ENCODE measurements at regions not wholly inside any gene's neighbourhood (a gene's known extent, or its start where the extent isn't known, plus 50 kb on each side); places are given as distances from the start of the nearest gene placed in this dataset.
A peak's percentile ranks its signal among the peaks of the same experiment; 100 is the strongest.

DNA sequence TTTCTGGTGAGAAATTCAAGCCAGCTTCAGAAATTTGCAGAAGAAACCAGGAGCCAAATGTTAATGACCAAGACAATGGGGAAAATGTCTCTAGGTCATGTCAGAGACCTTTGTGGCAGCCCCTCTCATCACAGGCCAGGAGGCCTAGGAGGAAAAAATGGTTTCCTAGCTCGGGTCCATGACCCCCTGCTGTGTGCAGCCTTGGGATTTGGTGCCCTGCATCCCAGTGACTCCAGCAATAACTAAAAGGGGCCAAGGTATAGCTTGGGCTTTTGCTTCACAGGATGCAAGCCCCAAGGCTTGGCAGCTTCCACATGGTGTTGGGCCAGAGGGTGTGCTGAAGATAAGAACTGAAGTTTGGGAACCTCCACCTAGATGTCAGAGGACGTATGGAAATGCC, 814.7 kb upstream of the SLIT2 start:
- DNase-seq (ENCODE audit: low spot score): no peak
- no peak for FAIRE-seq

DNA sequence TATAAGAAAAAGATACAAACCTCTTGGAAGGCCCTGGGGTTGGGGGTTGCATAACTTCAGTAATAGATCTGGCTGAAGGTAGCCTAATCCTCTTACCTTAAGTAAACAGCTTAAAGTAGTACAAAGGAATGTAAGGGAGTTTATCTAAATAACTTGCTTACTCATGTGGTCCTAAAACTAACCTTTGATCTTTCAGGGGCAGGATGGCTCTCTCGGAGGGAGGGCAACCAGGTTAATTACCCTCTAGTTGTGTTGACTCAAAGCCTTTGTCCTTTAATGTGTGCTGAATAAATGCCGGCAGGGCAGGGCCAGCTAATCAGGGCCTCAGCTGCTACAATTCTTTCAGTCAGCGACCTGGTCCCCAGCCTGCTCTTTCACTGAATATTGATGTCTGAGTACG, 822.0 kb upstream of the SLIT2 start:
- no peak for DNase-seq (ENCODE audit: low spot score)
- no peak for FAIRE-seq

DNA sequence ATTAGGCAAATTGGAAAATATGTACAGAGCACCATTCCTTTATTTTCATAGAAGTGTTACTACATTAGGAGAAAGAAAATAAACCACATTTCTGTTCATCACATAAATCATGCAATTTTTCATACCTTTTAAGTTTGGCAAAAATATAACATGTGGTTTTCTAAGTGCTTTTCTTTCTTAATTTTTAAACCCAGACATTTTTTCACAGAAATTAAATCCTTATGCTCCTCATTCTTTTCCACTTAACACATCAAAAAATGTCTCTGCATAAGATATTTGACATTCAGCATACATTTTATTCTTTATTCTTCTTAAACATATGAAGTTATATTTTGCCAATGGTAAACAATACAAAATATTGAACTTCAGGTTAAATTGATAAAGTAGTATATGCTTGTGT, 826.6 kb upstream of the SLIT2 start:
- no peak for FAIRE-seq
- DNase-seq (ENCODE audit: low spot score): no peak

DNA sequence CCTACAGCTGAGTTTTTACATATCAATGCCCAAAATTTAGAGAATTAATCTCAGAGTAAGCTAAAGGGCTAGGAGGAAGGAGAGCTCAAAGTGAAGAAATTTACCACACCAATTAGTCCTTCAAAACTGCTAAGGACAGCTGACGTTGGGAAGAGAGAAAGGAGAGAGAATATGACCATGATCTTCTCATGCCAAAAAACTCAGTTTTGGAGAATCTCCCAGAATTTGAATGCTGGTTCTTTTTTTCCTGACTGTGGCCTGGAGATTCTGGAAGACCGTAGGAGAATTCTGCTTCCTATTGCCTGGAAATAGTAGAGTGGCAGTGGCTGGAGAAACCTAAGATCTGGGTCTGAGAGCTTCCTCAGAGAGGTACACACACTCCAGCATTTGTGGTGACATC, 834.4 kb upstream of the SLIT2 start:
- no peak for FAIRE-seq
- no peak for DNase-seq (ENCODE audit: low spot score)

DNA sequence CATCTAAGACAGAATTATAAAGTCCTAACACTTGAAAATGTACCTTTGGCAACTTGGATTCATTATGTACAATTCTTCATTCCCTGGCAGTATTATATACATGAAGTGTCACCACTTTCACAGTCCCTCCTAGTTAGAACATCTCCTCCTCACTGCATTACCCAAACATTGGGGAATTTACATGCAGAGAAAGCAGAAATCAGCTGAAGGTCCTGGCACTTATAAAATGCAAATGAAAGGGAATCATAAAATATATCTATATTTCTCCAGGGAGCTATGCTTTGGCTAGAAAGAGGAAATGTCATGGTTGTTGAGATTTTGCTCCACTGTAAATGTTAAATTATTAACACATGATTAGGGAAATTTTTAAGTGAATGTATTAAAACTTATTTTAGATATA, 835.6 kb upstream of the SLIT2 start:
- FAIRE-seq: no peak
- DNase-seq (ENCODE audit: low spot score): no peak

DNA sequence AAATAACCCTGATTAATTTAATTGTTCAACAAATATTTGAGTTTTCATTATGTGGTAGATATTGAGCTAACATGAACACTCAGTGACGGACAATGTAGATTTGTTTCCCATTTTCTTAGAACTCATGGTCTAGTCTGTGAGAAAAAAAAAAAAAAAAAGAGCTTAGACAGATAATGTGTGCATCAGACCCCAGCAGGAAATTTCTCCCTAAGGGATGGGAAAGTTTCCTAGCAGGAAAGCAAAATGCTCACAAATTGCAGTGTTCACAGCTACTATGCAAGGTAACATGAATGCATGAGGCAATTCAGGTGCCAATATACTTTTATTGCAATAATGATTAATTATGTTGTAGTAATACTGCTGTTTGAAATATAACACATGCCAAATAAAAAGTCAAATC, 843.2 kb upstream of the SLIT2 start:
- DNase-seq (ENCODE audit: low spot score): no peak
- no peak for FAIRE-seq

DNA sequence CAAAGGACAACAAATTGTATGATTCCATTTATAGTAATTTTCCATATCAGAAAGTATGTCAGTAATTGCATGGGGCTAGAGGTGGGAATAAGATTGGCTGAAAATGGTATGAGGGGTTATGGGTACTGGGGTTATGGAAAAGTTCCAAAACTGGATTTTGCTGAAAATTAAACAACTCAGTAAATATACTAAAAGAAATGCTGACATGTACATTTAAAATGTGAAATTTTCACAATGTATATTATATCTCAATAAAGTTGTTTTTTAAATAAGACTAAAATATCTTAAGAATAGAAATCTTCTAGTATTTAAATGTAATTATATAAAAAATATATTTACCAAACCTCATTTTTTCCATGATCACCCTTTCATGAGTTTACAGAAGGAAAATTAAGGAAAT, 844.9 kb upstream of the SLIT2 start:
- peak; percentile 27 for FAIRE-seq

DNA sequence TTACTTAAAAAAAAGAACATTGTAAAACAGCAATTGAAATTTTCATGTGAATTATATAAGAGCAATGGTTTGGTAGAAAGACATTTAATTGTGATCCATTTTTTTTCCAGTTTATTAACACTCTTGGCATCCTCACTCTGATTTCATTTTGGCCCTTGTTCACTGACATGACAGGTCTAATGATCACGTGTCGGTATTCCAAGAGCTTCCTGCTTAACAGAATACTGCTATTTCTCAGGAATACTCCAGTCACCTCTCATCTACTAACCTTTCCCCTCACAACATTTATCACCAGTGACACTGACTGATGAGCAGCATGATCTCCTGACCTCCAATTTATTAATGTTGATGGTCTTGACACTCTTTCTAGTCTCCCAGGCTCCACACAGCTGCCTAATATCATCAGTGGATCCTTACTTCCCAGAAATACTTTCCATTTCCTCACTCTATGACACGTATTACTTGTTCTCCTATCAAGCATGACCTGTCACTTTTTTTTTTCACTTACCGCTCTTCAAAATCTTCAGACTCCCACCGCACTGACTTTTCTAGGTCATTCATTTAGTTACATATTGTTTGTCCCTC, 847.8 kb upstream of the SLIT2 start:
- FAIRE-seq (no peak), DNase-seq (ENCODE audit: low spot score) (no peak)

More for the DNA sequence above, 844.9 kb upstream of the SLIT2 start:
- no peak for DNase-seq (ENCODE audit: low spot score)

DNA sequence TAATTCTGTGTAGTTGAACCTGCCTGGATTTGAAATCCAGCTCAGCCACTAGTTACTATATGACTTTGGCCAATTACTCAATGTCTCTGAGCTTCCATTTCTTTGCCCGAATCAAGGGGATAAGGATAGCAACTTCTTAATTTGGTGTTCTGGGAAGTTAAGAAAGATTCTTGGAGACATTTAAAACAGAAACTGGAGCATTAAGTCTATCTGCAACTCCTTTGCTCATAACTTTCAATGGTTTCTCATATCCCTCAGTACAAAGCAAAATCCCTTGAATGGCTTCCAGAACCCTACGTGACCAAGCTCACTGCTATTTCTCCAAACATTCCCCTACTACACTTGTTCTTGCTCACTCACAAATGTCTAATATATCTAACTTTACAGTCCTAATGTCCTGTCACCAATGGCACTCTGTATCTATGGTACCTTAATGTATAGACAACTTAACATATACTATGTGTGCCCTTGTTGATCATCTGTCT, 849.1 kb upstream of the SLIT2 start:
- DNase-seq (ENCODE audit: low spot score) (no peak), FAIRE-seq (no peak)

DNA sequence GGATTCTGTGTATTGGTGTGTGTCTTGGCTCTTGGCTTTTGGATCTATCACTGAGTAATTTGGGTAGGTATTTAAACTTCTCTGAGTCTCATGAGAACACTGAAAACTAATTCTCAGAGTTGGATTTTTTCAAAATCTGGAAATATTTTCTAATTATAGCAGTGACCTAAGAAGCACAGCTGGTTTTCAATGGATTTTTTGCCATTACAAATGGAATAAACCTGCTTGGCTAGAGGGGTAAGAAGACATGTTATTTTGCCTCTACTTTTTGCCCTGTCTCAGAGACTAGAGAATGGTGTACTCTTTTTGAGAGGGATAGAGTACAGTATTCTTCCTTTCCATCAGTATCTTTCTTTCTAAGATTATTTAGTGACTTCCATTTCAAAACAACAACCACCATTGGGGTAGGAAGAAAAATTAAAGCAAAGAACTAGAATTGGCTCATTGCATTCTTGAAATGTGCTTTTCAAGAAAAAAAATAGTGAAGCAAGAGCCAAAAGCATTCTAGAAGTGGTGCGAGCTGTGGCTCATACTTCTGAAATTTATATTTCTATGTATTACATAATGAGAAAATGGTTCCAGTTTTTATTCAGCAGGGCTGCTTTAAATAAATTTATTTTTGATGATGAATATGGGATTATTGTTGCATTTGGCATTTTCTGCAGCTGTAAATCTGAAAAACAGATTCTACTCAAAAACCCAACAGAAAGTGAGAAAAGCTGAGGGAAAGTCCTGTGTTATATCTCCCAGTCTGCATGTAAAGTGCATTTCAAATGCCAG, 850.2 kb upstream of the SLIT2 start:
- no peak for DNase-seq (ENCODE audit: low spot score)
- FAIRE-seq: no peak

DNA sequence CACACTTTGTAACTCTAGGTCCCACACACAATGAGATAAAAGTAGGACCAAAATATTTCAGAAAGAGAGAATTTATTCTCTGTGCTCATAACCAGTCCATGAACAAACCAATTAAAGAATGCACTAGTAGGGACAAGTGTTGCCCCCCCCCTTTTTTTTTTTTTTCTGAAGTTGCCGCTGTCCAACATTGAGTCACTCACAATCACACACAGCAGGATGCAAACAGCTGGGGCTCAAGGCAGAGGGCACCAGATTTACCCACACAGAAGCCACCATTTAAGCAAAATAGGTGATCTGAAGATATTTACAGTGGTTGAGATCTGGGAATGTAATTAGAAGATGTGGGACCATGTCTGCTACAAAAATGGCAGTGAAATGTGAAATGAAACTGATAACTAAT, 850.9 kb upstream of the SLIT2 start:
- DNase-seq (ENCODE audit: low spot score) (no peak), FAIRE-seq (no peak)

DNA sequence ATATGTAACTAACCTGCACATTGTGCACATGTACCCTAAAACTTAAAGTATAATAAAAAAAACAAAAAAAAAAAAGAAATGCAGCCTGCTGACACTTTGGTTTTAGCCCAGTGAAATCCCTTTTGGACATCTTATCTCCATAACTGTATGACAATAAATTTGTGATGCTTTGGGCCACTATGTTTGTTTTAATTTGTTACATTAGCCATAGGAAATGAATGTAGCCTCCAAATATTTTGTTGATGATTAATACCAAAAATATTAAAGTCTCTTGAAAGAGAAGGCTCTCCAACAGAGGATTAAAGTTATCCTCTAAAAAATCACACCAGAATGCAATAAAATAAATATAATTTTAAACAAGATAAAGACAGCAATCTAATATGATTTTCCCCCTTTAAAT, 852.7 kb upstream of the SLIT2 start:
- no peak for FAIRE-seq
- DNase-seq (ENCODE audit: low spot score): no peak

DNA sequence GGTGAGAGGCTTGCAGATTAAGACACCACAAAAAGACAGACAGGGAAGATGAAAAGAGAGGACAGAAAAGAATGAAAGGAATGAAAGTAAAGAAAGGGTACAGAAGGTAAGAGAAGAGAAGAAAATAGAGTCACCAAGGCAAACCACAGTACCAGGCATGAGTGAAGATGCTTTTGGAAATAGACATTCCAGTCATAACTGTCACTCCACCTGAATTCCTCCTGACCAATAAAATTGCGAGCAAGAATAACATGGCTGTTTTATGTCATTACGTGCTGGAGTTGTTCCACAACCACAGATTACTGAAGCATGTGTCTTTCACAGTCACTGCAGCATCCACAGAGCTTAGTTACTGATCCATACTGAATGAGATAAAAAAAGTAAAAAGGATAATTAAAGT, 864.9 kb upstream of the SLIT2 start:
- peak; percentile 88 for FAIRE-seq
- peak; percentile 69 for DNase-seq (ENCODE audit: low spot score)

DNA sequence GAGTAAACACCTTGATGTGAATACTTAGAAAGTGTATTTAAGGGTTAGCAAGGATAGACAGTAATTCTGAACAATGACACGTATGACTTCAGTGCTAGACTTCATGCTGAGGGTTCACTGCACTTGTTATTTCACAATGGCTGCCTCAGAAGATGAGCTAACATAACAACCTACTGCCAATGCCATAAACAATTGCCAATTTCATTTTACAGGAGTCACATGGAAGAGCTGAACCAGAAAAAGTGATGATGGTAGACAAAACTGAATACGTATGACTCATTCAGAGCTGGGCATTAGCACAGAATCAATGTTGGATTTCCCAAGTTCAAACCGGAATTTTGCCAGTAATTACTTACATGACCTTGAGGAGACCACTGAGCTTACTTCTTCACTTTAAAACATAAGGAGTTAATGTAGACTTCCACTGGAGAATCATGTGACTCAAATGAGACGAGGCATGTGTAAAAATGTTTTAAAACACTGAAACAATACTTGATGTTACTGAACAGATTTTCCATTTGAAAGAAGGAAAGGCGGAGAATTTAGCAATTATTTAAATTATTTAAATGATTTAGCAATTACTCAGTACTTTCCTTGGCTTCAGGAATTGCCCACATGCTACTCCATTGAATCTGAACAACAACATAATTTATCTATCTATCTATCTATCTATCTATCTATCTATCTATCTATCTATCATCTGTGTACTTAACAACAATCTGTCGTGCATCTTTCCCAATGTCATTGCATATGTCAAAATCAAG, 868.5 kb upstream of the SLIT2 start:
- peak; percentile 79 for FAIRE-seq
- peak; percentile 78 for DNase-seq (ENCODE audit: low spot score)

DNA sequence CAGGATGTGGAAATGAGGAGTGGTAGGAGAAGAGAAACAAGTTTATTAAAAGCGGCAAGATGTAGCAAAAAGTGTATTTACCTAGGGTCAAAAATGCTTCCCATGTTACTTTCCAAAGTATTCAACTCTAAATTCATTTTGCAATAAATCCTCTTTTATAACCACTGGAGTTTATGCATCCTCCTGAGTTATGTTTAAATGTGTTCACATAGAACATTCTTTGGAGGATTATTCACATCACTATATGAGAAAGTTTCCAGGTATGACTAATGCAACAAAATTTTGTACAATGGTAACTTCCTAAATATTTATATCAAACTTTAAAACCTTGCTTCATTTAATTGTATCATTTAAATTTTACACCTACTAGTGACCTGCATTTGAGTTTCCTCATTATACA, 870.6 kb upstream of the SLIT2 start:
- DNase-seq (ENCODE audit: low spot score) (peak; percentile 35), FAIRE-seq (peak; percentile 51)

DNA sequence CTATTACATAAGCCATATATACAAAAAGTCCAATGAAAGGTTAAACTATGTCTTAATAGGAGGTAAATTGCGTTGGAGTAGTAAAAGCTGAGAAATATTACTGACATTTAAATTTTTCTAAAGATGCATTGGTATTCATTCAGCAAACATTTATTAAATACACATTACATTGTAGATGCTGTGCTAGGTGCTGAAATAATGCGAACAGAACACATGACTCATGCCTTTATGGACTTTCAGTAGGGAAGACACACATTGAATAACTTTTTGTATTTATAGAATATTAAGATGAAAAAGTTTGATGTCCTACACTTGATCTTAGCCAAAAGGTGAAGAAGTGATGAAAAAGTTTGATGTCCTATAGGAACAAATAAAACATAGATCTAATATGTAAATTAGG, 871.1 kb upstream of the SLIT2 start:
- FAIRE-seq: no peak
- no peak for DNase-seq (ENCODE audit: low spot score)

DNA sequence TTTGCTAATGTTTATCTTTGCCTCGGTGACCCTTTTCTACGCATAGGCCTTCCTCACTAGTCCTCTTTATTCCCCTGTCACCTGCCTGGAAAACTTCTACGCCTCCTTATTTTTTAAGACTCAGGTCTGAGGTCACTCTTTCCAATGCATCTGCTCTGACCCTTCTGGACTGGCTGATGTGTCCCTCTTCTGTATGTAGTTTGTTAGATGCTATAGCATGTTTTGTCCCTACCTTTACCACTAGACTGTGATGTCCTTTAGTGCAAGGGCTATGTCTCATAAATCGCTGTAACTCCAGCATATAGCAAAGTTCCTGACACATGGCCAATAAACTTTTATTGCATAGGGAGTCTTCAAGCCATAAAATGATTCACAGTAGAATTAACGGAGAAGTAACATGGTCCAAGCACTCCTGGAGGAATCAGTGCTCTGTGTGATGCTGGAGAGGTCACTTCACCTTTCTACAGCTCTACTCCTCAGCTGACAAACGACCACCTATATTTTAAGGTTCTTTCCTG, 872.5 kb upstream of the SLIT2 start:
- DNase-seq (ENCODE audit: low spot score): no peak
- no peak for FAIRE-seq

DNA sequence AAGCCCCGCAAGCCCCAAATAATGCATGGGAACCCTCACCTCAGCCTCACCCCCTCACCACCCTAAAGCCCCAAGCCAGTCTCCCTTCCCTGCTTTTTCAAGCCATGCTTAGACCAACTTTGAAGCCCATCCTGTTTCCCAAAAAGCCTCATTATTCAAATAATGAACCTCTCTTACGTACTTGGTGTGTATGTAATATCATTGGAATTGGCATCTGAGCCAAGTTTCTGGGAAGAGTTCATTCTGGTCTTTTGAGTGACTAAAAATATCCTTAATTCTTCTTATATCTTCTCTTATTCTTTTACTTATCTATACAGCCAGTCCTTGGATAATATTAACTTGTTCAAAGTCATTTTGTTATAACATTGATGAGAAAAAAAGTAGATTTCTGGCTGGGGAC, 875.8 kb upstream of the SLIT2 start:
- no peak for FAIRE-seq
- DNase-seq (ENCODE audit: low spot score): no peak

DNA sequence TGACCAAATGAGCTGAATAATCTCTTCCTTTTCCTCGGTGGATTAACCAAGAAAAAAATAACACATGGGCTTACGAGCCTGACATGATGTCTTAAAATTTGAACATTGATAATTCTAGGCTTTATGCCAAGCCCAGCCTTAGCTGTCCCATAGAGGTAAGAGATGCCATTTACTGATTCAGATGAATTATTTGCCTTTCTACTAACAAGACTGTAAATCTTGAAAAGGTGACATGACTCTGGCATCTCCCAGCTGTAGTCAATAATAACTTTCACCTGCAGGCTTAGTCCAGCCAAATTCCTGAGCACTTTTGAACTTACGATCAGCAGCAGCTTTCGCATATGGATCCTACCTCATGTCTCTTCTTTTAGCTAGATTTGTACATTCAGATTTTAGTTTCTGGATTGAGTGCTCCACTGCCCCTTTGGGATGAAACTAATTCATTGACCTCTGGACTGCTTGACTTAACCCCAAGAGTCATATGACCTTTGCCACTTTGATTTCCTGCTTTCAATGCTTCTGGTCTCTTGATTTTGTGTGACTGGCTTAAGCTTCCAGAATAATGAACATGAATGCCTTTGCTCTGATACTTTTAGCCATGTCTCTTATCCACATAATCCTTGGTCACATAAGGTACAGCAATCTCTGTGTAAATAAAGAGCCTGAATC, 876.4 kb upstream of the SLIT2 start:
- FAIRE-seq: no peak
- no peak for DNase-seq (ENCODE audit: low spot score)

DNA sequence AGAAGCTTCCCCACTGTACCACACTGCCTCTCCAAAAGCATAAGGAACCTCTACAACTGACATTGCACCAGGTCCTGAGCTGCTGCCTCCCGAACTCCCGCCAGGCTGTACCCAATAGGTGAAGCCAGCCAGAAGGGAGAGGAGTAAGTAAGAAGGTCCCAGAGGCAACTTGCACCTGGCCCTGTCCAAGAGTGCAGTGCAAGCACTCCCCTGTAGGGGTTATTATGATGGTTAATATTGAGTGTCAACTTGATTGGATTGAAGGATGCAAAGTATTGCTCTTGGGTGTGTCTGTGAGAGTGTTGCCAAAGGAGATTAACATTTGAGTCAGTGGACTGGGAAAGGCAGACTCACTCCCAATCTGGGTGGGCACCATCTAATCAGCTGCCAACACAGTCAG, 879.3 kb upstream of the SLIT2 start:
- DNase-seq (ENCODE audit: low spot score) (no peak), FAIRE-seq (no peak)

DNA sequence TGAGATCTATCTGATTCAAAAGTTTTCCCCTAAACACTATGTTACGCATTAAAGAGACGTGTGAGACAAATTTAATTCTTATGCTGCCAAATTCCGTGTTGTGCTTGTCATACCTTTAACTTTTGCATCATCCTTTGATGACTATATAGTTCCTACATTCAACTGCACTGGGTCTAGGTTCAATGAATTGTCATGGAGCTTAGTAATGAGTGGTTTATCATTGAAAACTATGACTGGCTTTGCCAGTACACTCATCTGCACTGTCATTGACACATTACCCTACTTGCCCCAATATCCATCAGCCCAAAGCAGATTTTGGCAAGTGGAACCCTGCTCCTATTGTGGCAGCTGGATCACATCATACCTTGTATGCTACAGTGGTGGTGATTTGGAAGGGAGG, 882.9 kb upstream of the SLIT2 start:
- DNase-seq (ENCODE audit: low spot score) (no peak), FAIRE-seq (no peak)

DNA sequence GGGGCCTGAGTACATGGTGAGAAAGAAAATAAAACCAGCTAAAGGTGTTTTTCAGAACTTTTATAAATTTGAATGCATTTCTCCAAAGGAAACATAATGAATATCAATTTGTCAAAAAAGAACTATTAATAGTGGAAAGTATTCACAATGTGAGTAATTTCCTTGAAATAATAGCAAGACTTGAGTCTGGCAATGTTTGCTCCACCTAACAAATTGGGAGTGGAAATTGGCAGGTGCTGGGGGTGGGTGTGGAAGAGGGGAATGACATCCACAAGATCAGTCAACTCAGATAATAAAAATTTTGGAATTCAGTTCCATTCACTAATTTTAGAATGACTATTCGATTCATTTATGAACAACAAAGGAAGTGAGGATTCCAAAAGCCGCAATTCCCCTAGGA, 884.8 kb upstream of the SLIT2 start:
- FAIRE-seq (no peak), DNase-seq (ENCODE audit: low spot score) (no peak)

Data from RCC 7860 (cell line).